ENCODE measurements at regions not wholly inside any gene's neighbourhood (a gene's known extent, or its start where the extent isn't known, plus 50 kb on each side); places are given as distances from the start of the nearest gene placed in this dataset.

DNA sequence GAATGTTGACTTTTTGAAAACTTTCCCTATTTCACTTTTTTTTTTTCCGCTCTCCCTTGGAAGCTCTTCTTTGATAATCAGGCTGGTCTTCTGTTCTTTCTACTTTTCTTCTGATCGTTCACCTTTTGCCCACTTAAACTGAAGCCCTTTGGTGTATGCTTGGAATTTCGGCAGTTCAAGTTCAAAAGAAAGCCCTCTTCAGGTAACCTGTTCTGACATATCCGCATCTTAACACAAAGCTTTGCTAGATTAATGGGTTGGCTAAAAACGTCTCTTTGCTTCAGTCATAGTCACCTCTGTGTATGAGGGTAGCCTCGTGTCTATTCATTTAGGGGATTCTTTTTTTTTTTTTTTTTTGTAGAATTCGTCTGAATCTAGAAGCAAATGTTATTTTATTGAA lies 1115.8 kb upstream of the RBFOX1 start:
- TF ChIP-seq TAF1 (IDR thresholded peaks at IDR 0.05; ENCODE audit: borderline replicate concordance, insufficient read depth, low read length) (no peak), FOXP2 (optimal IDR thresholded peaks at IDR 0.05; ENCODE audit: borderline replicate concordance, extremely low read depth, extremely low read length, insufficient read depth) (no peak), POLR2AphosphoS5 (IDR thresholded peaks at IDR 0.05; ENCODE audit: low read depth, low read length) (no peak), SIN3A (IDR thresholded peaks at IDR 0.05; ENCODE audit: borderline replicate concordance, insufficient read depth, low read length) (no peak)
- TF ChIP-seq, protein P1, sequence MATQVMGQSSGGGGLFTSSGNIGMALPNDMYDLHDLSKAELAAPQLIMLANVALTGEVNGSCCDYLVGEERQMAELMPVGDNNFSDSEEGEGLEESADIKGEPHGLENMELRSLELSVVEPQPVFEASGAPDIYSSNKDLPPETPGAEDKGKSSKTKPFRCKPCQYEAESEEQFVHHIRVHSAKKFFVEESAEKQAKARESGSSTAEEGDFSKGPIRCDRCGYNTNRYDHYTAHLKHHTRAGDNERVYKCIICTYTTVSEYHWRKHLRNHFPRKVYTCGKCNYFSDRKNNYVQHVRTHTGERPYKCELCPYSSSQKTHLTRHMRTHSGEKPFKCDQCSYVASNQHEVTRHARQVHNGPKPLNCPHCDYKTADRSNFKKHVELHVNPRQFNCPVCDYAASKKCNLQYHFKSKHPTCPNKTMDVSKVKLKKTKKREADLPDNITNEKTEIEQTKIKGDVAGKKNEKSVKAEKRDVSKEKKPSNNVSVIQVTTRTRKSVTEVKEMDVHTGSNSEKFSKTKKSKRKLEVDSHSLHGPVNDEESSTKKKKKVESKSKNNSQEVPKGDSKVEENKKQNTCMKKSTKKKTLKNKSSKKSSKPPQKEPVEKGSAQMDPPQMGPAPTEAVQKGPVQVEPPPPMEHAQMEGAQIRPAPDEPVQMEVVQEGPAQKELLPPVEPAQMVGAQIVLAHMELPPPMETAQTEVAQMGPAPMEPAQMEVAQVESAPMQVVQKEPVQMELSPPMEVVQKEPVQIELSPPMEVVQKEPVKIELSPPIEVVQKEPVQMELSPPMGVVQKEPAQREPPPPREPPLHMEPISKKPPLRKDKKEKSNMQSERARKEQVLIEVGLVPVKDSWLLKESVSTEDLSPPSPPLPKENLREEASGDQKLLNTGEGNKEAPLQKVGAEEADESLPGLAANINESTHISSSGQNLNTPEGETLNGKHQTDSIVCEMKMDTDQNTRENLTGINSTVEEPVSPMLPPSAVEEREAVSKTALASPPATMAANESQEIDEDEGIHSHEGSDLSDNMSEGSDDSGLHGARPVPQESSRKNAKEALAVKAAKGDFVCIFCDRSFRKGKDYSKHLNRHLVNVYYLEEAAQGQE (IDR thresholded peaks at IDR 0.05; ENCODE audit: insufficient read depth in 1 of 2, low read depth in 2 of 2, low read length in 2 of 2), result no peak

DNA sequence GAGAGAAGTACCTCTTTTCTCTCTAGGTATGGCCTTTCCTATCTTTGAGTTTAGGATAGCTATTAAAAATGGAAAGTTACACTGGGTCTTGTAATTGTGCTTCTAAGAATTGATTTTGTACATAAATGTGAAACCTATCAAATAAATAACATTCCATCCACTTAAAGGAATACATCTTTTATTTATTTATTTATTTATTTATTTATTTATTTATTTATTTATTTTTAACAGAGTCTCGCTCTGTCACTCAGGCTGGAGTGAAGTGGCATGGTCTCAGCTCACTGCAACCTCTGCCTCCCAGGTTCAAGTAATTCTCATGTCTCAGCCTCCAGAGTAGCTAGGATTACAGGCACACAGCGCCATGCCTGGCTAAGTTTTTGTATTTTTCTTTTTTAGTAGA lies 1114.0 kb upstream of the EEF2KMT start:
- TF ChIP-seq, protein P1 (IDR thresholded peaks at IDR 0.05; ENCODE audit: insufficient read depth in 1 of 2, low read depth in 2 of 2, low read length in 2 of 2), result no peak
- TF ChIP-seq SIN3A (IDR thresholded peaks at IDR 0.05; ENCODE audit: borderline replicate concordance, insufficient read depth, low read length) (no peak), POLR2AphosphoS5 (IDR thresholded peaks at IDR 0.05; ENCODE audit: low read depth, low read length) (no peak), FOXP2 (optimal IDR thresholded peaks at IDR 0.05; ENCODE audit: borderline replicate concordance, extremely low read depth, extremely low read length, insufficient read depth) (no peak), TAF1 (IDR thresholded peaks at IDR 0.05; ENCODE audit: borderline replicate concordance, insufficient read depth, low read length) (no peak)

DNA sequence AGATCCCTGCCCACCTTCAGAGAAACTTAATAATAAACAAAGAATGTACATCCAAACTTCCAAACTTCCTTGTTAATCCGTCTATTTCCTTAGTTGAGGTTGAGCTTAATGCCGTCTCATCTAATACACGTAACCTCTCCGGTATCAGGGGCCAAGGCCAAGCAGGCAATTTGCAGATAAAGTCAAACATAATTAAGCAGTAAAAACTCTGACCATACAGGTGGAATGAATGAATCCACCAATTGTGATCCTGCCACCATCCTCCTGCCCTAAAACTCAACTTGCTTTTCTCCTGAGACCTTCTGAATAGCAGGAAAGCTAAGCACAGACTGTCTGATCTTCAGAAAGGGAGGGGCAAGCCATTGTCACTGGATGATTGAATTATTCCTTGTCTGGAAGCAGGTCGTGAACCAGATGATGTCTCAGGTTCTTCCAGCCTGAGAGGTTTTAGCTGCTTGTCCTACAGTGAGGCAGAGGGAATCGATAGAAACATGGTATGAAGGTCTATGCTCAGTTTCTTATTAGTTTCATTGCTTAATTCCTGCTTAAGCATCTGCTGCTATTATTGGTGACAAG lies 1111.8 kb upstream of the EEF2KMT start:
- TF ChIP-seq POLR2AphosphoS5 (IDR thresholded peaks at IDR 0.05; ENCODE audit: low read depth, low read length) (no peak), SIN3A (IDR thresholded peaks at IDR 0.05; ENCODE audit: borderline replicate concordance, insufficient read depth, low read length) (no peak), TAF1 (IDR thresholded peaks at IDR 0.05; ENCODE audit: borderline replicate concordance, insufficient read depth, low read length) (no peak), FOXP2 (optimal IDR thresholded peaks at IDR 0.05; ENCODE audit: borderline replicate concordance, extremely low read depth, extremely low read length, insufficient read depth) (no peak)
- TF ChIP-seq, protein P1 (IDR thresholded peaks at IDR 0.05; ENCODE audit: insufficient read depth in 1 of 2, low read depth in 2 of 2, low read length in 2 of 2), result no peak

DNA sequence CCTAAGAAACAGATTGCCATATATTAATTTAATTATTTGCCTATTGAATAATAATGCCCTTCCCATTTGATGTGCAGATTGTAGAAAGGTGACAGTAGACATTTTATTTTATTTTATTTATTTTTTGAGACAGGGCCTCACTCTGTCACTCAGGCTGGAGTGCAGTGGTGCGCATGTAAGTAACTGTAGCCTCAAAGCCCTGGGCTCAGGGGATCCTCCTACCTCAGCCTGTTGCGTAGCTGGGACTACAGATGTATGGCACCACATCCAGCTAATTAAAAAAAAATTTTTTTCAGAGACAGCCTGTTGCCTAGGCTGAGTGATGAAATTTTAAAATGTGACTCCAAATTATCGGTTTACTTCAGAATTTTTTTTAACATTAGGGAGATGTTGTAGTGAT lies 1110.0 kb upstream of the EEF2KMT start:
- no peak for TF ChIP-seq SIN3A (IDR thresholded peaks at IDR 0.05; ENCODE audit: borderline replicate concordance, insufficient read depth, low read length)
- TF ChIP-seq FOXP2 (optimal IDR thresholded peaks at IDR 0.05; ENCODE audit: borderline replicate concordance, extremely low read depth, extremely low read length, insufficient read depth), result no peak
- TF ChIP-seq TAF1 (IDR thresholded peaks at IDR 0.05; ENCODE audit: borderline replicate concordance, insufficient read depth, low read length), result no peak
- TF ChIP-seq, protein P1 (IDR thresholded peaks at IDR 0.05; ENCODE audit: insufficient read depth in 1 of 2, low read depth in 2 of 2, low read length in 2 of 2), result no peak
- TF ChIP-seq POLR2AphosphoS5 (IDR thresholded peaks at IDR 0.05; ENCODE audit: low read depth, low read length), result no peak
